ENCODE measurements at regions not wholly inside any gene's neighbourhood (a gene's known extent, or its start where the extent isn't known, plus 50 kb on each side); places are given as distances from the start of the nearest gene placed in this dataset.

GRCh38 chr10:27618906-27619305 lies 114.8 kb downstream of the RAB18 start:
- no peak for TF ChIP-seq JUN (IDR thresholded peaks at IDR 0.05; ENCODE audit: borderline replicate concordance, insufficient read depth, insufficient read length, low read depth)
- no peak for TF ChIP-seq MYC (IDR thresholded peaks at IDR 0.05; ENCODE audit: low read depth, low read length)
- no peak for TF ChIP-seq GATA2 (IDR thresholded peaks at IDR 0.05; ENCODE audit: insufficient read depth, insufficient read length, low read depth, low read length)
- TF ChIP-seq FOS (IDR thresholded peaks at IDR 0.05; ENCODE audit: borderline replicate concordance, insufficient read depth, low read length): no peak
- no peak for TF ChIP-seq CTCF (IDR thresholded peaks at IDR 0.05; ENCODE audit: extremely low read depth in 1 of 2, insufficient read depth in 1 of 2, low read depth in 1 of 2, low read length in 2 of 2)
- TF ChIP-seq POLR2A (IDR thresholded peaks at IDR 0.05; ENCODE audit: low read depth, low read length): no peak
- TF ChIP-seq MAX (IDR thresholded peaks at IDR 0.05; ENCODE audit: insufficient read depth, insufficient read length): no peak
- TF ChIP-seq POLR2AphosphoS5 (IDR thresholded peaks at IDR 0.05; ENCODE audit: insufficient read depth, low read depth, low read length): no peak
- TF ChIP-seq EZH2 (IDR thresholded peaks at IDR 0.05; ENCODE audit: borderline replicate concordance, low read depth, low read length, severe bottlenecking): no peak

More at GRCh38 chr10:27618906-27619305, 114.8 kb downstream of the RAB18 start:
- Histone ChIP-seq H3K4me2 (ENCODE audit: insufficient read depth, low read length) (no peak overlapping the region), H3K9me3 (replicated peaks; ENCODE audit: control insufficient read depth, insufficient read depth, low read length) (no peaks in the 10 kb centered on the region), H3K79me2 (ENCODE audit: control insufficient read depth, insufficient read depth, low read length) (no peaks in the 10 kb centered on the region), H2AFZ (ENCODE audit: low read depth, low read length) (no peak overlapping the region), H3K27me3 (ENCODE audit: control insufficient read depth in 2 of 2, insufficient read depth in 2 of 2, low read length in 2 of 2) (peaks cover 0 to 4% of the 10 kb centered on the region in 2 experiments), H3K9me1 (replicated peaks; ENCODE audit: control insufficient read depth, extremely low read depth, insufficient read depth, low read length) (no peaks in the 10 kb centered on the region), H3K27ac (ENCODE audit: insufficient read depth, low read depth, low read length) (no peak overlapping the region), H4K20me1 (replicated peaks; ENCODE audit: control insufficient read depth, extremely low read depth, insufficient read depth, low read length) (no peaks in the 10 kb centered on the region), H3K4me3 (replicated peaks in 1 of 3; ENCODE audit: insufficient read depth in 1 of 3, low read depth in 1 of 3, low read length in 3 of 3) (no peak overlapping the region), H3K36me3 (ENCODE audit: control insufficient read depth in 2 of 2, extremely low read depth in 1 of 2, insufficient read depth in 2 of 2, low read length in 2 of 2) (no peaks in the 10 kb centered on the region), H3K4me1 (ENCODE audit: control insufficient read depth, extremely low read depth, insufficient read depth, low read length) (no peaks in the 10 kb centered on the region), H3K9ac (replicated peaks; ENCODE audit: extremely low read depth, insufficient read depth, low read length) (no peak overlapping the region)
- ChIA-PET CTCF (interaction anchor here (0.9 kb wide), 1 partner anchor 11 kb away, joined by 3 read pairs; no protein-coding TSS in a partner anchor), POLR2A (no interaction called here)
- intact Hi-C loops (cut with micrococcal nuclease) (no loop called here), dilution Hi-C loops (cut with MboI; ENCODE audit: extremely low pct_ligation_motif_present, low sequenced_read_pairs) (no loop called here)
- BruUV-seq (replicated peaks): no TSS peak
- FAIRE-seq (no peak), DNase-seq (ENCODE audit: low read depth, low spot score) (no peak)
